ENCODE measurements at regions not wholly inside any gene's neighbourhood (a gene's known extent, or its start where the extent isn't known, plus 50 kb on each side); places are given as distances from the start of the nearest gene placed in this dataset.

DNA sequence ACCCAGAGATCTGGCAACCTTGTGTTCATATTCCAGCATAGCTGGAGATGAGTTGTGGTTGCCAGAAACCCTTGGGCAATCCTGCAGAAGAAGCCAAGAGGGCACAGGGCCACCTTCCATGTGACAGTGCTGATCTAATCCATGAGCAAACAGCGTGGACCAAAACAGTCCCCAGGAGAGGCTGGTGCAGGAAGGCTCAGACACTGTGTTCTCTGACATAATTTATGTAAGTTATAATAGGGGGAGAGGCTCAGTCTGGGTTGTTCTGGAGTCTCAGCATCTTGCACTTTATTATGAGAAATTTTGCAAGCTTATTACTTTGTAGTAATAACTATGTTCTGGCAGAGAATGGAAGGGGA, 273.9 kb downstream of the HAPSTR1 start:
- TF ChIP-seq POLR2A (IDR thresholded peaks at IDR 0.05; ENCODE audit: low read depth, low read length) (no peak), TAF1 (IDR thresholded peaks at IDR 0.05; ENCODE audit: borderline replicate concordance, low read depth, low read length) (no peak)

Data from GM12892 (cell line).